ENCODE measurements at regions not wholly inside any gene's neighbourhood (a gene's known extent, or its start where the extent isn't known, plus 50 kb on each side); places are given as distances from the start of the nearest gene placed in this dataset.

- TF ChIP-seq, protein P1, sequence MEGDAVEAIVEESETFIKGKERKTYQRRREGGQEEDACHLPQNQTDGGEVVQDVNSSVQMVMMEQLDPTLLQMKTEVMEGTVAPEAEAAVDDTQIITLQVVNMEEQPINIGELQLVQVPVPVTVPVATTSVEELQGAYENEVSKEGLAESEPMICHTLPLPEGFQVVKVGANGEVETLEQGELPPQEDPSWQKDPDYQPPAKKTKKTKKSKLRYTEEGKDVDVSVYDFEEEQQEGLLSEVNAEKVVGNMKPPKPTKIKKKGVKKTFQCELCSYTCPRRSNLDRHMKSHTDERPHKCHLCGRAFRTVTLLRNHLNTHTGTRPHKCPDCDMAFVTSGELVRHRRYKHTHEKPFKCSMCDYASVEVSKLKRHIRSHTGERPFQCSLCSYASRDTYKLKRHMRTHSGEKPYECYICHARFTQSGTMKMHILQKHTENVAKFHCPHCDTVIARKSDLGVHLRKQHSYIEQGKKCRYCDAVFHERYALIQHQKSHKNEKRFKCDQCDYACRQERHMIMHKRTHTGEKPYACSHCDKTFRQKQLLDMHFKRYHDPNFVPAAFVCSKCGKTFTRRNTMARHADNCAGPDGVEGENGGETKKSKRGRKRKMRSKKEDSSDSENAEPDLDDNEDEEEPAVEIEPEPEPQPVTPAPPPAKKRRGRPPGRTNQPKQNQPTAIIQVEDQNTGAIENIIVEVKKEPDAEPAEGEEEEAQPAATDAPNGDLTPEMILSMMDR (IDR thresholded peaks at IDR 0.05) = no peak
- TF ChIP-seq POLR2AphosphoS5 (IDR thresholded peaks at IDR 0.05) (no peak), EP300 (IDR thresholded peaks at IDR 0.05; ENCODE audit: low read depth) (no peak)
Observed at GRCh38 chr7:8378349-8379019, 54.9 kb upstream of the NXPH1 start.
